ENCODE measurements at regions not wholly inside any gene's neighbourhood (a gene's known extent, or its start where the extent isn't known, plus 50 kb on each side); places are given as distances from the start of the nearest gene placed in this dataset.

- no peak for TF ChIP-seq MAX (IDR thresholded peaks at IDR 0.05)
- no peak for TF ChIP-seq FOXM1 (IDR thresholded peaks at IDR 0.05; ENCODE audit: borderline replicate concordance, low read depth)
- TF ChIP-seq CREB1 (IDR thresholded peaks at IDR 0.05; ENCODE audit: low read depth), result no peak
- TF ChIP-seq EP300 (IDR thresholded peaks at IDR 0.05; ENCODE audit: borderline replicate concordance), result no peak
- no peak for TF ChIP-seq EGR1 (IDR thresholded peaks at IDR 0.05)
- TF ChIP-seq ZBTB7A (IDR thresholded peaks at IDR 0.05; ENCODE audit: low read depth), result no peak
- TF ChIP-seq, protein P1, sequence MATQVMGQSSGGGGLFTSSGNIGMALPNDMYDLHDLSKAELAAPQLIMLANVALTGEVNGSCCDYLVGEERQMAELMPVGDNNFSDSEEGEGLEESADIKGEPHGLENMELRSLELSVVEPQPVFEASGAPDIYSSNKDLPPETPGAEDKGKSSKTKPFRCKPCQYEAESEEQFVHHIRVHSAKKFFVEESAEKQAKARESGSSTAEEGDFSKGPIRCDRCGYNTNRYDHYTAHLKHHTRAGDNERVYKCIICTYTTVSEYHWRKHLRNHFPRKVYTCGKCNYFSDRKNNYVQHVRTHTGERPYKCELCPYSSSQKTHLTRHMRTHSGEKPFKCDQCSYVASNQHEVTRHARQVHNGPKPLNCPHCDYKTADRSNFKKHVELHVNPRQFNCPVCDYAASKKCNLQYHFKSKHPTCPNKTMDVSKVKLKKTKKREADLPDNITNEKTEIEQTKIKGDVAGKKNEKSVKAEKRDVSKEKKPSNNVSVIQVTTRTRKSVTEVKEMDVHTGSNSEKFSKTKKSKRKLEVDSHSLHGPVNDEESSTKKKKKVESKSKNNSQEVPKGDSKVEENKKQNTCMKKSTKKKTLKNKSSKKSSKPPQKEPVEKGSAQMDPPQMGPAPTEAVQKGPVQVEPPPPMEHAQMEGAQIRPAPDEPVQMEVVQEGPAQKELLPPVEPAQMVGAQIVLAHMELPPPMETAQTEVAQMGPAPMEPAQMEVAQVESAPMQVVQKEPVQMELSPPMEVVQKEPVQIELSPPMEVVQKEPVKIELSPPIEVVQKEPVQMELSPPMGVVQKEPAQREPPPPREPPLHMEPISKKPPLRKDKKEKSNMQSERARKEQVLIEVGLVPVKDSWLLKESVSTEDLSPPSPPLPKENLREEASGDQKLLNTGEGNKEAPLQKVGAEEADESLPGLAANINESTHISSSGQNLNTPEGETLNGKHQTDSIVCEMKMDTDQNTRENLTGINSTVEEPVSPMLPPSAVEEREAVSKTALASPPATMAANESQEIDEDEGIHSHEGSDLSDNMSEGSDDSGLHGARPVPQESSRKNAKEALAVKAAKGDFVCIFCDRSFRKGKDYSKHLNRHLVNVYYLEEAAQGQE (IDR thresholded peaks at IDR 0.05; ENCODE audit: low read depth), result no peak
- TF ChIP-seq NFIC (IDR thresholded peaks at IDR 0.05), result no peak
- no peak for TF ChIP-seq YY1 (IDR thresholded peaks at IDR 0.05; ENCODE audit: low read depth)
- no peak for TF ChIP-seq TAF1 (IDR thresholded peaks at IDR 0.05; ENCODE audit: low read depth)
- TF ChIP-seq CEBPB (IDR thresholded peaks at IDR 0.05), result no peak
- TF ChIP-seq RAD21 (IDR thresholded peaks at IDR 0.05; ENCODE audit: low read depth), result no peak
- no peak for TF ChIP-seq USF1 (IDR thresholded peaks at IDR 0.05)
These were observed 895.7 kb downstream of the XPNPEP1 start for GRCh38 chr10:109027534-109028185.

All from Ishikawa (cell line).